ENCODE measurements at regions not wholly inside any gene's neighbourhood (a gene's known extent, or its start where the extent isn't known, plus 50 kb on each side); places are given as distances from the start of the nearest gene placed in this dataset.

GRCh38 chrX:142601792-142602191 lies 396.7 kb upstream of the MAGEC2 start:
- H3K4me2 ChIP-seq (ENCODE audit: extremely low read depth, insufficient read depth, low read length): no peak overlapping the region
- no peaks in the 10 kb centered on the region for H3K79me2 ChIP-seq (ENCODE audit: control insufficient read depth, insufficient read depth, low read length)
- no peak overlapping the region for H3K27ac ChIP-seq (ENCODE audit: insufficient read depth, low read length)
- no peak for DNase-seq (ENCODE audit: low read depth in 2 of 2)
- no peaks in the 10 kb centered on the region for H3K27me3 ChIP-seq (ENCODE audit: control insufficient read depth, insufficient read depth, low read length)
- no peaks in the 10 kb centered on the region for H4K20me1 ChIP-seq (ENCODE audit: control insufficient read depth, extremely low read depth, insufficient read depth, low read length)
- H2AFZ ChIP-seq (ENCODE audit: low read length): no peak overlapping the region
- no peaks in the 10 kb centered on the region for H3K36me3 ChIP-seq (ENCODE audit: control insufficient read depth, insufficient read depth, low read length)
- TF ChIP-seq EZH2 (IDR thresholded peaks at IDR 0.05; ENCODE audit: low read length, missing control alignments): no peak
- TF ChIP-seq CTCF (conservative IDR thresholded peaks at IDR 0.05 in 1 of 2, IDR thresholded peaks at IDR 0.05 in 1 of 2; ENCODE audit: low read depth in 1 of 2, low read length in 2 of 2): no peak
- no peaks in the 10 kb centered on the region for H3K4me1 ChIP-seq (ENCODE audit: control insufficient read depth, extremely low read depth, insufficient read depth, low read length)
- no peak overlapping the region for H3K9ac ChIP-seq (ENCODE audit: insufficient read depth, low read length)
- no peak overlapping the region for H3K4me3 ChIP-seq (replicated peaks in 1 of 4; ENCODE audit: control extremely low read depth in 1 of 4, insufficient read depth in 1 of 4, low read depth in 3 of 4, low read length in 4 of 4)
- H3K9me3 ChIP-seq (ENCODE audit: control insufficient read depth, insufficient read depth, low read depth, low read length): no peaks in the 10 kb centered on the region

- Histone ChIP-seq H3K9ac (ENCODE audit: insufficient read depth, low read length) (no peak overlapping the region), H3K4me2 (ENCODE audit: extremely low read depth, insufficient read depth, low read length) (no peak overlapping the region), H3K4me1 (ENCODE audit: control insufficient read depth, extremely low read depth, insufficient read depth, low read length) (no peaks in the 10 kb centered on the region), H3K79me2 (ENCODE audit: control insufficient read depth, insufficient read depth, low read length) (no peaks in the 10 kb centered on the region), H2AFZ (ENCODE audit: low read length) (no peak overlapping the region), H3K27ac (ENCODE audit: insufficient read depth, low read length) (no peak overlapping the region), H4K20me1 (ENCODE audit: control insufficient read depth, extremely low read depth, insufficient read depth, low read length) (no peaks in the 10 kb centered on the region), H3K4me3 (replicated peaks in 1 of 4; ENCODE audit: control extremely low read depth in 1 of 4, insufficient read depth in 1 of 4, low read depth in 3 of 4, low read length in 4 of 4) (no peak overlapping the region), H3K36me3 (ENCODE audit: control insufficient read depth, insufficient read depth, low read length) (no peaks in the 10 kb centered on the region), H3K27me3 (ENCODE audit: control insufficient read depth, insufficient read depth, low read length) (no peaks in the 10 kb centered on the region), H3K9me3 (ENCODE audit: control insufficient read depth, insufficient read depth, low read depth, low read length) (no peaks in the 10 kb centered on the region)
- TF ChIP-seq CTCF (conservative IDR thresholded peaks at IDR 0.05 in 1 of 2, IDR thresholded peaks at IDR 0.05 in 1 of 2; ENCODE audit: low read depth in 1 of 2, low read length in 2 of 2): no peak
- TF ChIP-seq EZH2 (IDR thresholded peaks at IDR 0.05; ENCODE audit: low read length, missing control alignments): no peak
- no peak for DNase-seq (ENCODE audit: low read depth in 2 of 2)
Observed at GRCh38 chrX:142593361-142593862, 388.3 kb upstream of the MAGEC2 start.

- Histone ChIP-seq H3K36me3 (ENCODE audit: control insufficient read depth, insufficient read depth, low read length) (no peaks in the 10 kb centered on the region), H3K9me3 (ENCODE audit: control insufficient read depth, insufficient read depth, low read depth, low read length) (no peaks in the 10 kb centered on the region), H4K20me1 (ENCODE audit: control insufficient read depth, extremely low read depth, insufficient read depth, low read length) (no peaks in the 10 kb centered on the region), H3K27ac (ENCODE audit: insufficient read depth, low read length) (no peak overlapping the region), H2AFZ (ENCODE audit: low read length) (no peak overlapping the region), H3K9ac (ENCODE audit: insufficient read depth, low read length) (no peak overlapping the region), H3K4me1 (ENCODE audit: control insufficient read depth, extremely low read depth, insufficient read depth, low read length) (no peaks in the 10 kb centered on the region), H3K79me2 (ENCODE audit: control insufficient read depth, insufficient read depth, low read length) (no peaks in the 10 kb centered on the region), H3K27me3 (ENCODE audit: control insufficient read depth, insufficient read depth, low read length) (no peaks in the 10 kb centered on the region), H3K4me3 (replicated peaks in 1 of 4; ENCODE audit: control extremely low read depth in 1 of 4, insufficient read depth in 1 of 4, low read depth in 3 of 4, low read length in 4 of 4) (no peak overlapping the region), H3K4me2 (ENCODE audit: extremely low read depth, insufficient read depth, low read length) (no peak overlapping the region)
- TF ChIP-seq CTCF (conservative IDR thresholded peaks at IDR 0.05 in 1 of 2, IDR thresholded peaks at IDR 0.05 in 1 of 2; ENCODE audit: low read depth in 1 of 2, low read length in 2 of 2) (no peak), EZH2 (IDR thresholded peaks at IDR 0.05; ENCODE audit: low read length, missing control alignments) (no peak)
- DNase-seq (ENCODE audit: low read depth in 2 of 2): no peak
Observed at GRCh38 chrX:142576615-142577014, 371.5 kb upstream of the MAGEC2 start.
